Keratinocyte (primary cell): ENCODE measurements at regions not wholly inside any gene's neighbourhood (a gene's known extent, or its start where the extent isn't known, plus 50 kb on each side); places are given as distances from the start of the nearest gene placed in this dataset.

ENCODE experiments used
- DNase-seq: peaks from one replicate; pipeline ENCODE4 v3.0.0-alpha.2; 2011; ENCODE audit warnings: low read depth, missing footprints, low spot score
- FAIRE-seq: peaks from 2 replicates; lab custom pipeline; 2011; peaks lifted over from hg19 to GRCh38; lab: Jason Lieb, UNC
- H2AFZ ChIP-seq: 2 replicates; pipeline ENCODE4 v1.6.0; 2012; ENCODE audit warnings: low read length, control low read depth, inconsistent platforms; ENCODE audit not compliant: control insufficient read depth
- H3K27ac ChIP-seq: 2 replicates; pipeline ENCODE4 v1.5.1; 2011; ENCODE audit warnings: low read length; ENCODE audit not compliant: control insufficient read depth, insufficient read depth
- H3K27me3 ChIP-seq: 3 replicates; pipeline ENCODE4 v1.6.0; 2011; ENCODE audit warnings: low read length; ENCODE audit not compliant: control insufficient read depth, insufficient read depth; ENCODE audit errors: extremely low read depth
- H3K36me3 ChIP-seq, 2 experiments: 2 replicates in 1 of 2; 3 replicates in 1 of 2; pipeline ENCODE4 v1.5.1; 2011; ENCODE audit warnings: low read length in 2 of 2, mild to moderate bottlenecking in 1 of 2; ENCODE audit not compliant: control insufficient read depth in 2 of 2, insufficient read depth in 2 of 2; ENCODE audit errors: extremely low read depth in 1 of 2
- H3K4me1 ChIP-seq: 3 replicates; pipeline ENCODE4 v1.5.1; 2011; ENCODE audit warnings: low read length; ENCODE audit not compliant: control insufficient read depth, insufficient read depth; ENCODE audit errors: extremely low read depth
- H3K4me2 ChIP-seq: 3 replicates; pipeline ENCODE4 v1.6.0; 2011; ENCODE audit warnings: low read depth, low read length; ENCODE audit not compliant: control insufficient read depth, insufficient read depth; ENCODE audit errors: extremely low read depth
- H3K4me3 ChIP-seq, 3 experiments: fragments of 200-600 bp in 1 of 3; sonication (generic) in 1 of 3; 2 replicates in 2 of 3; 3 replicates in 1 of 3; pipeline ENCODE4 v1.5.1; 2011 to 2016; ENCODE audit warnings: low read length in 3 of 3, mild to moderate bottlenecking in 3 of 3, control low read depth in 2 of 3, inconsistent platforms in 1 of 3, low read depth in 1 of 3, mixed read lengths in 1 of 3, mixed run types in 1 of 3, moderate library complexity in 1 of 3; ENCODE audit not compliant: control insufficient read depth in 2 of 3, insufficient read depth in 2 of 3; ENCODE audit errors: extremely low read depth in 1 of 3
- H3K79me2 ChIP-seq: 2 replicates; pipeline ENCODE4 v1.6.0; 2012; ENCODE audit warnings: low read length; ENCODE audit not compliant: control insufficient read depth, insufficient read depth
- H3K9ac ChIP-seq: 3 replicates; pipeline ENCODE4 v1.6.0; 2011; ENCODE audit warnings: low read length; ENCODE audit not compliant: control insufficient read depth, insufficient read depth; ENCODE audit errors: extremely low read depth
- H3K9me1 ChIP-seq: 3 replicates; pipeline ENCODE4 v1.6.0; 2011; ENCODE audit warnings: low read length; ENCODE audit not compliant: control insufficient read depth, insufficient read depth; ENCODE audit errors: extremely low read depth
- H3K9me3 ChIP-seq: 2 replicates; pipeline ENCODE4 v1.5.1; 2012; ENCODE audit warnings: low read depth, low read length; ENCODE audit not compliant: control insufficient read depth
- H4K20me1 ChIP-seq: 3 replicates; pipeline ENCODE4 v1.6.0; 2011; ENCODE audit warnings: low read length; ENCODE audit not compliant: control insufficient read depth, insufficient read depth; ENCODE audit errors: extremely low read depth
- CTCF ChIP-seq, 3 experiments: IDR thresholded peaks in 1 of 3; conservative IDR thresholded peaks in 1 of 3; optimal IDR thresholded peaks in 1 of 3; 2 replicates in 2 of 3; 3 replicates in 1 of 3; pipeline versions ENCODE3 to v1.5.1; 2011; ENCODE audit warnings: low read length in 3 of 3, mild to moderate bottlenecking in 3 of 3, moderate library complexity in 2 of 3, control low read depth in 1 of 3, inconsistent platforms in 1 of 3; ENCODE audit not compliant: insufficient read depth in 2 of 3; ENCODE audit errors: extremely low read depth in 1 of 3
- EZH2 ChIP-seq: IDR thresholded peaks from one replicate; pipeline ENCODE4 v1.6.1; 2012; ENCODE audit warnings: inconsistent platforms, mild to moderate bottlenecking, low read length, moderate library complexity
- dilution Hi-C: fragments of 300-500 bp; cut with MboI; formaldehyde crosslinking; loops from one replicate; pipeline ENCODE4 v1.7.0; 2020; ENCODE audit warnings: low sequenced_read_pairs; ENCODE audit not compliant: extremely low pct_ligation_motif_present

GRCh38 chr6:95949985-95950384, 65.8 kb upstream of the FUT9 start:
- dilution Hi-C loops: no loop called here
- no peak for FAIRE-seq
- no peak for TF ChIP-seq CTCF (optimal IDR thresholded peaks at IDR 0.05 in 1 of 3, IDR thresholded peaks at IDR 0.05 in 1 of 3, conservative IDR thresholded peaks at IDR 0.05 in 1 of 3; ENCODE audit: extremely low read depth in 1 of 3, insufficient read depth in 2 of 3, low read length in 3 of 3)
- TF ChIP-seq EZH2: no peak

GRCh38 chr6:95958686-95959085, 57.1 kb upstream of the FUT9 start:
- Histone ChIP-seq H3K27ac (no peak overlapping the region), H3K9ac (no peak overlapping the region), H3K9me3 (no peaks in the 10 kb centered on the region), H3K4me3 (no peak overlapping the region), H3K4me2 (no peak overlapping the region), H3K9me1 (no peaks in the 10 kb centered on the region), H3K27me3 (no peaks in the 10 kb centered on the region), H3K79me2 (no peaks in the 10 kb centered on the region), H4K20me1 (no peaks in the 10 kb centered on the region), H2AFZ (no peak overlapping the region), H3K36me3 (no peaks in the 10 kb centered on the region), H3K4me1 (no peaks in the 10 kb centered on the region)
- TF ChIP-seq CTCF (optimal IDR thresholded peaks at IDR 0.05 in 1 of 3, IDR thresholded peaks at IDR 0.05 in 1 of 3, conservative IDR thresholded peaks at IDR 0.05 in 1 of 3; ENCODE audit: extremely low read depth in 1 of 3, insufficient read depth in 2 of 3, low read length in 3 of 3): no peak
- no peak for TF ChIP-seq EZH2
- FAIRE-seq: no peak
- dilution Hi-C loops: no loop called here
- DNase-seq: no peak

More at GRCh38 chr6:95949985-95950384, 65.8 kb upstream of the FUT9 start:
- no peaks in the 10 kb centered on the region for H3K9me3 ChIP-seq
- DNase-seq: no peak
- H3K9me1 ChIP-seq: no peaks in the 10 kb centered on the region
- H3K79me2 ChIP-seq: no peaks in the 10 kb centered on the region
- H2AFZ ChIP-seq: no peak overlapping the region
- no peaks in the 10 kb centered on the region for H3K4me1 ChIP-seq
- no peak overlapping the region for H3K27ac ChIP-seq
- no peak overlapping the region for H3K4me3 ChIP-seq
- no peak overlapping the region for H3K4me2 ChIP-seq
- H3K27me3 ChIP-seq: no peaks in the 10 kb centered on the region
- no peaks in the 10 kb centered on the region for H4K20me1 ChIP-seq
- H3K36me3 ChIP-seq: no peaks in the 10 kb centered on the region
- no peak overlapping the region for H3K9ac ChIP-seq
